NCI-H2081 treated with DMSO at 0.1 percent for 48 hours (cell line): ENCODE measurements at regions not wholly inside any gene's neighbourhood (a gene's known extent, or its start where the extent isn't known, plus 50 kb on each side); places are given as distances from the start of the nearest gene placed in this dataset.

Experiments used
- DNase-seq: peaks from one replicate; lab custom pipeline; 2025; lab: John Stamatoyannopoulos, UW

DNA sequence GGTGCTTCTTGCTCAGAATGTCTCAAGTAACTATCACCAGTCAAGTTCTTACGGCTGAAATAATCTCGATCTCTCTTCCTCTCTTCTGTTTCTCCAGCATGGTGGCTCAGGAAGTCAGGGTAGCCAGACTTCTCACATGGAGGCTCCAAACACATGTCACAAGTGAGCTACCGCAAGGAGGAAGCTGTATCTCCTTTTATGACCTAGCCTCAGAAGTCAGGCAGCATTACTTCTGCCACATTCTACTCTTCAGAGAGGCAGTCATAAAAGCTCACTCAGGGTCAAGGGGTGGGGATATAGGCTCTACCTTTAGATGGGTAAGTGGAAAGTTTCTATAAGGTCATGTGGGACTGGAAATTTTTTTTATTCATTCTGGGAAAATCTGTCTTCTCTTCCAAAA is 86.6 kb upstream of the NEO1 start:
- no peak for DNase-seq

- no peak for DNase-seq
These were observed 87.7 kb upstream of the NEO1 start for GRCh38 chr15:72964542-72964941.

DNA sequence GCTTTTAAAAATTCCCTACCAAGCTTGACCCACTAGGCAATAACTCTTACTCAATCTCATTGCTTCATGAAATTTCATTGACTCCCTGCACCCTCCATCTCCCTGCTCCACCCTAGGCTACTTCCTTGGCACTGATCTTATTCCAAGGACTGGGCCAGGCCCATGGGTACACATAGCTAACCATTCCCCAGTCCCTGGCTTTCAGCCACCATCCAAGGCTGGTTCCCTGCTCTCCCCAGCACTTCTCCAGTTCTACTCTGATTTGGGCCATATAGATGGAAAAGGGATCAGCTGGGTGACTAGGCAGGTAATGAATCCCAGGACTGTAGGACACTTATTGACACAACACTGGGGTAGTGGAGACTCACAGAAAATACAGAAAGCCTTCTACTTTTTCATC is 88.1 kb upstream of the NEO1 start:
- no peak for DNase-seq

DNA sequence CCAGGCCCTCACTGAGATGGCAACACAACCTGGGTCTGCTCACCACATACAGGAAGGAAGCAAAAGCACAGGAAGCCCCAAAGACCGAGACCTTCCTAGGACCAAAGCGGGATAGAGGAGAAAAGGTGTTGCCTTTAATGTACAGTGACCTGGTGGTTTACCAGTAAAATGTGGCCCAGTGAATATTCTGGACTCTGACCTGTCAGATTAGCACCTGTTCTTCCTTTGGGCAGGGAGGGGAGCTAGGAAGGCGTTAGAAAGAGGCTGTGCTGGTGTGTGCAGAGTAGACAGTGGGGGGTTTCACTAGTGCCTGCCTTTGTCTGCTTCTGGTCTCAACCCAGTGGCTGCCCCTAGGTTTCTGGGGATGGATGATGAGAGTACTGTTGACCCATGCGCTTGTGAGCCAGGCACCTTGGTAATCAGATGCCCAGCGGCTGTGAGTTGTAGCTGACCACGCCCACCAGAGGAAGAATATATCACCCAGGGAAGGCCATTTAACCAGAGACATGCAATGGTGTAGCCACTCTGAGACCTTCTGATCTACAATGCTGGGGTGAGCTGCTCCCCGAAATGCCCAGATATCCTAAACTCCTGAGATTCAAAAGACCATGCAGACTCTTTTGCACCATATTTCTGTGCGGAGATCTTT is 90.1 kb upstream of the NEO1 start:
- no peak for DNase-seq

GRCh38 chr15:72961346-72961745 is 90.9 kb upstream of the NEO1 start:
- DNase-seq, result no peak

DNA sequence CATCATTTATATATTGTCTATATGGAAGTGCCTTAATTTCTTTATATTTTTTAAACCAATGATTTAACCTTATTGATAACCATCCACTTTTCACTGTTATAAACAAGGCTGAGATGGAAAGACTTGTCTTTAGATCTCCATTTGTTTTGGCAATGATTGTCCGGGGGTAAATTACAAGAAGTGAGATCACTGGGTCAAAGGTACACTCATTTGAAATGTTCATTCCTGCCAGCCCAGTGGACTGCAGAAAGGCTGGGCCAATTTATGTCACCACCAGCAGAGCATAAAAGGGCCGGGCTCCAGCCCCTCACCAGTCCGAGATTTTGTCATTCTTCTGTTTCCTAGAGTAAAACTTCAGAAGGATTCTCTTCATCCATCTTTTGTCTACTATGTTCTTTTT is 93.6 kb upstream of the NEO1 start:
- no peak for DNase-seq

GRCh38 chr15:72953306-72953705 is 99.0 kb upstream of the NEO1 start:
- DNase-seq, result no peak

- no peak for DNase-seq
These were observed 100.1 kb upstream of the NEO1 start for GRCh38 chr15:72952151-72952550.

DNA sequence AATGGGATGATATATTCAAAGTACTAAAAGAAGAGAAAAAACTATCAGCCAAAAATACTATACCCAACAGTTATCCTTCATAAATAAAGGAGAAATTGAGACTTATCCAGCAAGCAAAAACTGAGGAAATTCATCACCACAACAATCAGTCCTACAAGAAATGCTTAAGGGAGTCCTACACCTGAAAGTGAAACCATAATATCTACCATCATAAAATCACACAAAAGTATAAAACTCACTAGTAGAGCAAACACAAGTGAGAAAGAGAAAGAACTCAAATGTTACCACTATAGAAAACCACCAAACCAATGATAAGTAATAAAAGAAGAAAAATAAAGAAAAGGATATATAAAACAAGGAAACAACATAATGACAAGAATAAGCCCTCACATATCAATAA is 103.6 kb upstream of the NEO1 start:
- no peak for DNase-seq

DNA sequence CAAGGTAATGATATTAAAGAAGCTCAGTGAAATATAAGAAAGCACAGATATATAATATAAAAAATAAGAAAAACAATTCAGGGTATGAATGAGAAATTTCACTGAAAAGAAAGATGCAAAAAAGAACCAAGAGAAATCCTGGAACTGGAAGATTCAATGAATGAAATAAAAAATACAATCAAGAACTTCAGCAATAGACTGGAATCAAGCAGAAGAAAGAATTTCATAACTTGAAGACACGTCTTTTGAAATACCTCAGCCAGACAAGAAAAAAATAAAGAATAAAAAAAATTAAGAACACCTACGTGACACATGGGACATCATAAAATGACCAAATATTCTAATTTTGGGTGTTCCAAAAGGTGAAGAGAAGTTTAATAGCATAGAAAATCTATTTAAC is 104.6 kb upstream of the NEO1 start:
- DNase-seq, result no peak

DNA sequence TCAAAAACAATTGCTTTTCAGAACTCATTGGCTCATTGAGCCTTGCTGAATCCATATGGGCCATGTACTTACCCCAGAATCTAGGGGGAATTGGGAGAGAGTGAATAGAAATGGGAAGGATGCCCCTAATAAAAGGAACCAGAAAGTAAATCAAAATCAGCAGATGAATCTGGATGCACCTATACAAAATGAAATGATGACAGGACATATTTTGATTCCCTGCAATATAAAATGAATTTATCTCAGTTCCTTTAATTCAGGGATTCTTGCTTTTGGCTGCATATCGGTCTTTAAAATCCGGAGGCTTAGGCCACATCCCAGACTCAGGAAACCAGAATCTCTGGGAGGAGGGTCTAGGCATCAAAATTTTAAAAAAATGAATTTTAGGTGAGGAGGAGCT is 107.7 kb upstream of the NEO1 start:
- DNase-seq, result no peak

- DNase-seq, result no peak
These were observed 112.0 kb upstream of the NEO1 start for GRCh38 chr15:72940229-72940622.

DNA sequence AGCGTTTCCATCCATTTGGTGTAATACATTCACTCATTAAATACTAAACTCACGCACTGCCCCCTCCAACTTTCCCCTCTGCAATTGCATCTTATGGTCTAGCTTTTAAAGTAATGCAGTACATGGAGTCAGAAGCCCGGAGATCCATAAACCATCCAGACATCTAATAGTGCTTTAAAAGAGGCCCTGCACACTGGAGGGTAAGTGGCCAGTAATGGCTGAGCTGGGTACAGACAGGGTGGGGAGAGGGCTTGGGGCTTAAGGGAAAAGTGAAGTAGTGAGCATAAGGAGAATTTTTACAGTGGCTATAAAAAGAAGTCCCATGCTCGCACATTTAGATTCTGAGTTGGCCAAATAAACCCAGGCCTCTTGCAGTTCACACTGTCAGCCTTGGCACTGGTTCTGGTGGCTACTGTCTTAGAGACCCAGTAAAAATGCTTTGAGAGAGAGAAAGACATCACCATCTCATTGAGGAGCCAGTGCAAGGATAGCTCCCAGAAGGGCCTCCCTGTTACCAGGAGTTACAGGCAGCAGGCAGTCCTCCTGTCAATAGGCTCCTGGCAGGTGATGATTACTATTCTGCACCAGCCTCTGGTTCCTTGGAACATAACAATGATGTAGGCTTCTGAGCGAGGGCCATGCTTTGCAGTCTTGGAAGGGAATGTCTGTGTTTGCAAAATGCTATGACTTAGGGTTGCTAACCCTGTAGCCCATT is 112.6 kb upstream of the NEO1 start:
- DNase-seq, result no peak

DNA sequence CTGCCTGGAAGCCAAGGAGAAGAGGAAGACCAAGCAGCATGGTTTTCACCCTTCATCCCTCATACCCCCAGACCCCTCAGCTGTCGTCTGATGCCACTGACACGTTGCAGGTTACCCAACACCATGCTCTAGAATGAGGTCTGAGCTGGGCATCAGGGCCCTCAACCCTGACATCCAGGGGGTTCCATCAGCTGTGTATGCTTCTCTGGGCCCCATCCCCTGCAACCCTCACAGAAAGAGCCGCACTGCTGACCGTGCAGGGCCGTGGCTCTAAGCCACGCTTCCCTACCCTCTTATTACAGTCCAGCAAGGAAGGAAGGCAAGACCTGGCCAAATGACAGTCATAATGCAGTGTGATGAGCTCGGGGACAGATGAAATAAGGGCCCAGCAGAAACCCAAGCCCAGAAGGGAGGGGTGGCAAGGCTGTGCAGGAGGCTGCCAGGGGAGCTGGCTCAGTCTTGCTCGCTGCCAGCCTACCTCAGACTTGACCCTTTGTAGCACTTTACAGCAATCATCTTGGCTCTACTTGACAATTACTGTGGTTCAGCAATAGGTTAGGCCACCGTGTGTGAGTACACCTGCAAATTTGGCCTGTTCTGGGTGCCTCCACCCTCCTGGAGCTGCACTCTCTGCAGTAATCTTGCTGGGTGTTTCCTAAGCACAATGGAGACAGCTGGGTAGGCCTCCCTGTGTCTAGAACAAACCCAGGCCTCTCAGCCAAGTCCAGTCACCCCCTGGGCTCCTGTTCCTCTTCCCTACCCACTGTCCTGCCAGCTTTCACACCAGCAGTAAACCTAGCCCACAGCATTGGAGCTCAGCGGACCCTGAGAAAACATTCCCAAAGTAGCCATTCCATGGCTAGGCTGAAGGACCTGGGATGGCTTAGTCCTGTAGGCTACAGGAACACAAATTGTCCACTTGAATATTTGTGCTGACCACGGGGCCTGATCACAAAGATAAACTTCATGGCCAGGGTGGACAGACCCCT is 115.3 kb upstream of the NEO1 start:
- DNase-seq, result no peak

- no peak for DNase-seq
These were observed 116.0 kb upstream of the NEO1 start for GRCh38 chr15:72936237-72936636.

- DNase-seq, result no peak
These were observed 116.7 kb upstream of the NEO1 start for GRCh38 chr15:72935521-72935920.

DNA sequence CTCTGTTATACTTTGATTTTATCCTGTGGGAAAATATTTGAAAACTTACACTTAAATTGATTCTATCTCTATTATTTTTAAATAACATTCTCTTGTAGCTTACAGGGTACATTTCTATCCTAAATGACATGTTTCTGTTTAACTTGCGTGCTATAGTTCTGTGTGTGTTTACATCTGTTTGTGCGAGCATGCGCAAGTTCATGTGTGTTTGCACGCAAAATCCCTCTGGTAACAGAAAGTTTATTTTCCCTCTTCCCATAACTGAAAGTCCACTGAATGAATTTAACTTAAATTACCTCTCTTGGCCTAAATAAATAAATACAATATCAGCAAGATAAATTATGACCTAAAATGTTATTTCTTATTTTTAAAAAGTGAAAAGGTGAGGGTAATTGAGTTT is 117.3 kb upstream of the NEO1 start:
- DNase-seq, result no peak

DNA sequence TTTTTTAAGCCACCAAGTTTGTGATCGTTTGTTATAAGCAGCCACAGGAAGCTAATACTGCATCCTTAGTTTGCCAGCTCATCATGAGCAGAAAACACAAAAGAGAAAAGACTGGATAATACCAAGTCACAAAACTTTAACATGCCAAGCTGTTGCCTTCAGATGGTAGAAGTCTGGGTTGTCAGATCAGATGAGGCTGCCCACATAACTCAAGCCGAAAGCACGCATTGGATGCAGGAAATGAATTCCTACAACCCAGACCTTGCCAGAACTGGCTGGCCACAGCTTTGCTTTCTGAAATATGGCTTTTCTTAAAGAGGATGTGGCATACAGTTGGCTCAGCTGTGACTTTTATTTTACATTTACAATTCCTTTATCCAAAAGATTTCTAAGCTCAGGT is 118.3 kb upstream of the NEO1 start:
- no peak for DNase-seq

- DNase-seq, result no peak
These were observed 119.8 kb upstream of the NEO1 start for GRCh38 chr15:72932472-72932871.

DNA sequence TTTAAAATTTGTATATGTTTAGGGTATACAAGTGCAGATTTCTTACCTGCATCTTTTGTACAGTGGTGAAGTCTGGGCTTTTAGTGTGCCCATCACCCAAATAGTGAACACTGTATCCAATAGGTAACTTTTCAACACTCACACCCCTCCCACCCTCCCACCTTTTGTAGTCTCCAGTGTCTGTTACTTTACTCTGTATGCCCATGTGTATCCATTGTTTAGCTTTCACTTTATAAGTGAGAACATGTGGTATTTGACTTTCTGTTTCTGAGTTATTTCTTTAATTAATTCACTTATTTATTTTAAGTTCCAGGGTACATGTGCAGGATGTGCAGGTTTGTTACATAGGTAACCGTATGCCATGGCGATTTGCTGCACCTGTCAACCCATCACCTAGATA is 124.8 kb upstream of the NEO1 start:
- no peak for DNase-seq

GRCh38 chr15:72925661-72926060 is 126.6 kb upstream of the NEO1 start:
- DNase-seq, result no peak

DNA sequence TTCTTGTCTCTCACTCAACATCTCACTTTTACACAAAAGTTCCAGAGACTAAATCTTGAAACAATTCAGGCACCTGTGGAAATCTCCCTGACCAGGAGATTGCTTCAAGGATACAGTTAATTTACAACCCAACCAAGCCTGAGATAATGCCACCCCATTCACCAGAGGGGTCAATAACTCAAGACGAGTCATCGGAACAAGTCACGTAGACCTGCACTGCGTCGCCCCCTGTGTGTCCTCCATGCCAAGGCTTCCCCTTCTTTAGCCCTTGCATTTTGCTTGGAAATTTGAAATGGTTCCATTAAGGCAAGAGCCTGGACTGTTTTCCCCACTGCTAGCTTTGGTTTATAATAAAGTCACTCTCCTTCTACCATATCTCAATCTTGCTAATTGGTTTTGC is 129.0 kb upstream of the NEO1 start:
- DNase-seq, result no peak

DNA sequence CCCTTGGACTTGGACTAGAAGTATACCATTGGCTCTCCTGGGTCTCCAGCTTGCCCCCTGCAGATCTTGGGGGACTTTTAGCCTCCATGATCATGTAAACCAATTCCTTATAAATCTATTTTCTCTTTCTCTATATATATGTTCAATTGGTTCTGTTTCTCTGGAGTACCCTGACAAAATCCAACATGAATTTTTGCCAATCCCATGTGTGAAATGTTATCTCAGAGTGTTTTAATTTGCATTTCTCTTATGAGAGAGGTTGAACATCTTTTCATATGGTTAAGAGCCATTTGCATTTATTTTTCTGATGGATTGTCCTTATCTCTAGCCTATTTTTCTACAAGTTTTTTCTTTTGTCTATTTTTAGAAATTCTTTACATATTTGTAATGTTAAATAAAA is 131.7 kb upstream of the NEO1 start:
- no peak for DNase-seq
